Neural progenitor cell (in vitro differentiated cells): ENCODE measurements at regions not wholly inside any gene's neighbourhood (a gene's known extent, or its start where the extent isn't known, plus 50 kb on each side); places are given as distances from the start of the nearest gene placed in this dataset.

Experiments
- DNase-seq: peaks from one replicate; pipeline ENCODE4 v3.0.0-alpha.2; 2016; ENCODE audit warnings: low spot score
- H2AFZ ChIP-seq: fragments of 200-600 bp; sonication (generic); replicated peaks from 2 replicates; pipeline ENCODE4 v1.6.1; 2016; ENCODE audit warnings: antibody characterized with exemption
- H3F3A ChIP-seq: fragments of 200-600 bp; sonication (generic); 2 replicates; pipeline ENCODE4 v1.6.1; 2016; ENCODE audit warnings: antibody characterized with exemption, low read depth
- H3K27ac ChIP-seq: fragments of 200-600 bp; sonication (generic); 2 replicates; pipeline ENCODE4 v1.5.1; 2016; ENCODE audit warnings: mild to moderate bottlenecking
- H3K27me3 ChIP-seq: fragments of 200-600 bp; sonication (generic); 2 replicates; pipeline ENCODE4 v1.6.1; 2016; ENCODE audit warnings: mild to moderate bottlenecking, moderate library complexity
- H3K36me3 ChIP-seq: fragments of 200-600 bp; sonication (generic); 2 replicates; pipeline ENCODE4 v1.5.1; 2016
- H3K4me1 ChIP-seq: fragments of 200-600 bp; sonication (generic); 2 replicates; pipeline ENCODE4 v1.6.1; 2016; ENCODE audit warnings: mixed run types
- H3K4me2 ChIP-seq: fragments of 200-600 bp; sonication (generic); 2 replicates; pipeline ENCODE4 v1.6.1; 2016
- H3K4me3 ChIP-seq: fragments of 200-600 bp; sonication (generic); 2 replicates; pipeline ENCODE4 v1.5.1; 2016
- H3K79me2 ChIP-seq: fragments of 200-600 bp; sonication (generic); 2 replicates; pipeline ENCODE4 v1.6.1; 2016; ENCODE audit warnings: low read depth
- H3K9ac ChIP-seq: fragments of 200-600 bp; sonication (generic); 2 replicates; pipeline ENCODE4 v1.6.1; 2016
- H3K9me3 ChIP-seq: fragments of 200-600 bp; sonication (generic); 2 replicates; pipeline ENCODE4 v1.5.1; 2016; ENCODE audit warnings: low read depth
- H4K20me1 ChIP-seq: fragments of 200-600 bp; sonication (generic); 2 replicates; pipeline ENCODE4 v1.6.1; 2016; ENCODE audit warnings: low read depth
- H3K27ac Mint-ChIP-seq: 3 replicates; pipeline ENCODE4 v1.8.0; 2021; ENCODE audit warnings: mixed read lengths
- H3K27me3 Mint-ChIP-seq: 2 replicates; pipeline ENCODE4 v1.8.0; 2022; ENCODE audit warnings: low read depth, mild to moderate bottlenecking, inconsistent platforms, moderate library complexity, mixed read lengths; ENCODE audit not compliant: insufficient read depth
- H3K36me3 Mint-ChIP-seq: 3 replicates; pipeline ENCODE4 v1.8.0; 2021; ENCODE audit warnings: mixed read lengths
- H3K4me1 Mint-ChIP-seq: 3 replicates; pipeline ENCODE4 v1.8.0; 2021; ENCODE audit warnings: mixed read lengths
- H3K4me3 Mint-ChIP-seq: 3 replicates; pipeline ENCODE4 v1.8.0; 2021; ENCODE audit warnings: mild to moderate bottlenecking, moderate library complexity, mixed read lengths
- H3K9me3 Mint-ChIP-seq: 3 replicates; pipeline ENCODE4 v1.8.0; 2020; ENCODE audit warnings: mixed read lengths
- CTCF ChIP-seq: fragments of 200-600 bp; sonication (generic); IDR thresholded peaks from 2 replicates; pipeline ENCODE4 v1.5.1; 2017; ENCODE audit warnings: antibody characterized with exemption, mild to moderate bottlenecking
- EZH2 ChIP-seq: fragments of 200-600 bp; sonication (generic); IDR thresholded peaks from 2 replicates; pipeline ENCODE4 v1.6.1; 2017; ENCODE audit warnings: antibody characterized with exemption, mild to moderate bottlenecking, moderate library complexity
- EZH2phosphoT487 ChIP-seq: fragments of 200-600 bp; sonication (generic); IDR thresholded peaks from 2 replicates; pipeline ENCODE4 v1.6.1; 2017; ENCODE audit warnings: antibody characterized with exemption

DNA sequence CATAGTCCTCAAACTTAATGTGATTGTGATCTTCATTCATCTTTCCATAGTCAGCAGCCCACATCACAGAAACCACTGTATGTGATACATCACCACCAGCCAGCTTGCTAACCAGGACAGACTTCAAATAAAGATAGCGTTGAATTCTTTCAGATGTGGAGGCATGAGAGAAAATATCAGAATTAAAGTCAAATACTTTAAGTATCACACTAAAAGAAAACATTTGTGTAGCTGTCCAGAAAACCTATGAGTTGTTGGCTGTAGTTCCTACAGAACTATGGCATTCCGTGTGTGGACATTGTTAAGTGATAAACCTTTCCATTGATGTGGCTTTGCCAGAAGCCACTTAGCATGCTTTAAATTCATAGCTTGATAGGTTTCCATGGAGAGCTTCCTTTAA lies 105.1 kb downstream of the LLPH start:
- no peaks in the 10 kb centered on the region for H3K36me3 Mint-ChIP-seq
- H2AFZ ChIP-seq = no peak overlapping the region
- no peaks in the 10 kb centered on the region for H3K9me3 Mint-ChIP-seq
- H3F3A ChIP-seq = no peaks in the 10 kb centered on the region
- no peaks in the 10 kb centered on the region for H3K4me1 ChIP-seq
- H3K27me3 Mint-ChIP-seq = peaks cover 4% of the 10 kb centered on the region
- no peak overlapping the region for H3K9ac ChIP-seq
- H3K36me3 ChIP-seq = no peaks in the 10 kb centered on the region
- H3K4me2 ChIP-seq = no peak overlapping the region
- TF ChIP-seq EZH2phosphoT487 (no peak), EZH2 (no peak), CTCF (no peak)
- no peaks in the 10 kb centered on the region for H3K9me3 ChIP-seq
- H3K79me2 ChIP-seq = no peaks in the 10 kb centered on the region
- no peak overlapping the region for H3K27ac ChIP-seq
- no peak overlapping the region for H3K27ac Mint-ChIP-seq
- H3K4me3 ChIP-seq = no peak overlapping the region
- no peak overlapping the region for H3K4me3 Mint-ChIP-seq
- peaks cover 5% of the 10 kb centered on the region for H3K4me1 Mint-ChIP-seq
- H3K27me3 ChIP-seq = no peaks in the 10 kb centered on the region
- DNase-seq = no peak
- no peaks in the 10 kb centered on the region for H4K20me1 ChIP-seq

DNA sequence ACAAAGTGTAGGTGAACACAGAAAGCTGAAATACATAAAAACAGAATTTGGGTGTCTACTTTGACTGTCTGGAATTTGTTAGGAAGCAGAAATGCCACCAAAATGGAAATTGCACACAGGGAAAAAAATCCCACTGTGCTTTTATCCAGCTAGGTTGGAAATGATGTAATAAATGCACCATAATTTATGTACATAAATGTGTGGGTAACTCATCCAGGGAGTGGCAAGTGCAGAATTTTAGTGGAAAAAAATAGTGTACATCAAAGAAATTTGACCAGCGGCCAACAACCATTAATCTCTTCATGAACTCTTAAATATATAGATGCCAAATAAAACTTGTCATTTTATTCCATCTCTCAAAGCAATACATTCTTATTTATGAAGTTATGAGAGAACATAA lies 105.6 kb downstream of the LLPH start:
- no peak for DNase-seq
- no peak overlapping the region for H2AFZ ChIP-seq
- H3K9me3 ChIP-seq = no peaks in the 10 kb centered on the region
- H3K27ac Mint-ChIP-seq = no peak overlapping the region
- no peak overlapping the region for H3K4me2 ChIP-seq
- H3K36me3 ChIP-seq = no peaks in the 10 kb centered on the region
- no peak overlapping the region for H3K9ac ChIP-seq
- H3K9me3 Mint-ChIP-seq = no peaks in the 10 kb centered on the region
- no peaks in the 10 kb centered on the region for H4K20me1 ChIP-seq
- H3K4me3 ChIP-seq = no peak overlapping the region
- H3K27me3 ChIP-seq = no peaks in the 10 kb centered on the region
- no peaks in the 10 kb centered on the region for H3K36me3 Mint-ChIP-seq
- H3F3A ChIP-seq = no peaks in the 10 kb centered on the region
- no peaks in the 10 kb centered on the region for H3K79me2 ChIP-seq
- H3K4me1 ChIP-seq = no peaks in the 10 kb centered on the region
- peaks cover 4% of the 10 kb centered on the region for H3K27me3 Mint-ChIP-seq
- H3K4me3 Mint-ChIP-seq = no peak overlapping the region
- no peak for TF ChIP-seq EZH2
- no peak for TF ChIP-seq EZH2phosphoT487
- no peak for TF ChIP-seq CTCF
- no peak overlapping the region for H3K27ac ChIP-seq
- H3K4me1 Mint-ChIP-seq = peaks cover 9% of the 10 kb centered on the region

- TF ChIP-seq EZH2 (no peak), EZH2phosphoT487 (no peak), CTCF (no peak)
- no peak for DNase-seq
- Histone ChIP-seq H3F3A (no peaks in the 10 kb centered on the region), H3K27ac (no peak overlapping the region), H3K27me3 (no peaks in the 10 kb centered on the region), H3K4me1 (no peaks in the 10 kb centered on the region), H3K4me3 (no peak overlapping the region), H3K36me3 (no peaks in the 10 kb centered on the region), H3K4me2 (no peak overlapping the region), H3K79me2 (no peaks in the 10 kb centered on the region), H3K9me3 (no peaks in the 10 kb centered on the region), H4K20me1 (no peaks in the 10 kb centered on the region), H2AFZ (no peak overlapping the region), H3K9ac (no peak overlapping the region)
- H3K27me3 Mint-ChIP-seq = peaks cover 7% of the 10 kb centered on the region
- H3K9me3 Mint-ChIP-seq = no peaks in the 10 kb centered on the region
- H3K27ac Mint-ChIP-seq = no peak overlapping the region
- H3K36me3 Mint-ChIP-seq = no peaks in the 10 kb centered on the region
- no peak overlapping the region for H3K4me3 Mint-ChIP-seq
- H3K4me1 Mint-ChIP-seq = peaks cover 18% of the 10 kb centered on the region
These were observed 110.1 kb downstream of the LLPH start for GRCh38 chr12:66020481-66020880.

GRCh38 chr12:66017736-66018135 lies 112.8 kb downstream of the LLPH start:
- no peaks in the 10 kb centered on the region for H3K36me3 Mint-ChIP-seq
- H4K20me1 ChIP-seq = peaks cover 3% of the 10 kb centered on the region
- no peak for TF ChIP-seq CTCF
- TF ChIP-seq EZH2 = no peak
- no peak for TF ChIP-seq EZH2phosphoT487
- DNase-seq = no peak
- H3K79me2 ChIP-seq = no peaks in the 10 kb centered on the region
- H3K9ac ChIP-seq = no peak overlapping the region
- no peaks in the 10 kb centered on the region for H3F3A ChIP-seq
- no peak overlapping the region for H3K27ac Mint-ChIP-seq
- no peak overlapping the region for H3K4me3 Mint-ChIP-seq
- peaks cover 36% of the 10 kb centered on the region for H3K4me1 Mint-ChIP-seq
- no peak overlapping the region for H3K4me3 ChIP-seq
- no peaks in the 10 kb centered on the region for H3K27me3 ChIP-seq
- no peak overlapping the region for H3K4me2 ChIP-seq
- no peaks in the 10 kb centered on the region for H3K36me3 ChIP-seq
- H3K27me3 Mint-ChIP-seq = peaks cover 13% of the 10 kb centered on the region
- H3K9me3 ChIP-seq = no peaks in the 10 kb centered on the region
- no peak overlapping the region for H3K27ac ChIP-seq
- no peaks in the 10 kb centered on the region for H3K9me3 Mint-ChIP-seq
- H2AFZ ChIP-seq = no peak overlapping the region
- peaks cover 7% of the 10 kb centered on the region for H3K4me1 ChIP-seq
